Cerebellar nuclear complex (tissue), 1 donor: ENCODE measurements at regions not wholly inside any gene's neighbourhood (a gene's known extent, or its start where the extent isn't known, plus 50 kb on each side); places are given as distances from the start of the nearest gene placed in this dataset.
"Not testable (repeated sequence)": the region's sequence is repeated elsewhere in the genome, so short reads cannot be mapped to it uniquely, and the experiment has no call there.

Experiments used
- DNase-seq, 2 experiments: peaks; one replicate each; lab custom pipeline; 2025; lab: John Stamatoyannopoulos, UW

- no peak for DNase-seq
Measured at GRCh38 chr3:87489892-87490291, 213.5 kb upstream of the POU1F1 start.

- no peak for DNase-seq
Measured at GRCh38 chr3:87488765-87489164, 212.4 kb upstream of the POU1F1 start.

GRCh38 chr3:87486635-87487034, 210.3 kb upstream of the POU1F1 start:
- not testable (repeated sequence) for DNase-seq

- DNase-seq = no peak
Measured at GRCh38 chr3:87486115-87486514, 209.7 kb upstream of the POU1F1 start.

- DNase-seq = no peak
Measured at GRCh38 chr3:87478716-87479115, 202.3 kb upstream of the POU1F1 start.

- no peak for DNase-seq
Measured at GRCh38 chr3:87473944-87474343, 197.6 kb upstream of the POU1F1 start.

- no peak for DNase-seq
Measured at GRCh38 chr3:87468938-87469337, 192.6 kb upstream of the POU1F1 start.

- DNase-seq = no peak
Measured at GRCh38 chr3:87468235-87468634, 191.9 kb upstream of the POU1F1 start.

- no peak for DNase-seq
Measured at GRCh38 chr3:87462228-87462627, 185.8 kb upstream of the POU1F1 start.

- no peak for DNase-seq
Measured at GRCh38 chr3:87461443-87461842, 185.1 kb upstream of the POU1F1 start.

- DNase-seq = no peak
Measured at GRCh38 chr3:87461036-87461435, 184.7 kb upstream of the POU1F1 start.

- DNase-seq = no peak
Measured at GRCh38 chr3:87448558-87448957, 172.2 kb upstream of the POU1F1 start.

GRCh38 chr3:87446849-87447387, 170.5 kb upstream of the POU1F1 start:
- DNase-seq = no peak

- DNase-seq = no peak
Measured at GRCh38 chr3:87442470-87442869, 166.1 kb upstream of the POU1F1 start.

- DNase-seq = no peak
Measured at GRCh38 chr3:87437765-87438164, 161.4 kb upstream of the POU1F1 start.

GRCh38 chr3:87436781-87437543, 160.6 kb upstream of the POU1F1 start:
- no peak for DNase-seq

GRCh38 chr3:87435926-87436620, 159.7 kb upstream of the POU1F1 start:
- DNase-seq = peak; percentile 19 to 86

GRCh38 chr3:87433445-87433844, 157.1 kb upstream of the POU1F1 start:
- DNase-seq = not testable (repeated sequence)

GRCh38 chr3:87426918-87427317, 150.5 kb upstream of the POU1F1 start:
- no peak for DNase-seq

GRCh38 chr3:87425056-87425455, 148.7 kb upstream of the POU1F1 start:
- DNase-seq = no peak

- no peak for DNase-seq
Measured at GRCh38 chr3:87423336-87423735, 147.0 kb upstream of the POU1F1 start.

GRCh38 chr3:87422333-87422732, 145.9 kb upstream of the POU1F1 start:
- no peak for DNase-seq

- no peak for DNase-seq
Measured at GRCh38 chr3:87420171-87420570, 143.8 kb upstream of the POU1F1 start.
